GM19397 (cell line): ENCODE measurements at regions not wholly inside any gene's neighbourhood (a gene's known extent, or its start where the extent isn't known, plus 50 kb on each side); places are given as distances from the start of the nearest gene placed in this dataset.
"Not testable (repeated sequence)": the region's sequence is repeated elsewhere in the genome, so short reads cannot be mapped to it uniquely, and the experiment has no call there.

Experiments
- ATAC-seq: cut with Tn5 transposase; IDR thresholded peaks from one replicate; pipeline ENCODE4 v1.9.1; 2021; ENCODE audit warnings: mild to moderate bottlenecking, moderate library complexity; ENCODE audit not compliant: unreplicated experiment

- ATAC-seq = no peak
Observed at GRCh38 chr7:34385384-34385783, 272.6 kb upstream of the NPSR1 start.

GRCh38 chr7:34389332-34390078 lies 268.5 kb upstream of the NPSR1 start:
- ATAC-seq = no peak

GRCh38 chr7:34390103-34390502 lies 267.9 kb upstream of the NPSR1 start:
- ATAC-seq = no peak

- no peak for ATAC-seq
Observed at GRCh38 chr7:34392972-34393371, 265.0 kb upstream of the NPSR1 start.

- no peak for ATAC-seq
Observed at GRCh38 chr7:34396437-34397064, 261.5 kb upstream of the NPSR1 start.

GRCh38 chr7:34401776-34402175 lies 256.2 kb upstream of the NPSR1 start:
- no peak for ATAC-seq

- ATAC-seq = no peak
Observed at GRCh38 chr7:34406848-34407530, 251.0 kb upstream of the NPSR1 start.

GRCh38 chr7:34407586-34407985 lies 250.4 kb upstream of the NPSR1 start:
- no peak for ATAC-seq

- no peak for ATAC-seq
Observed at GRCh38 chr7:34417781-34418180, 240.2 kb upstream of the NPSR1 start.

GRCh38 chr7:34421526-34421925 lies 236.5 kb upstream of the NPSR1 start:
- ATAC-seq = no peak

GRCh38 chr7:34425194-34425593 lies 232.8 kb upstream of the NPSR1 start:
- ATAC-seq = no peak

GRCh38 chr7:34425631-34426384 lies 232.2 kb upstream of the NPSR1 start:
- ATAC-seq = no peak

GRCh38 chr7:34430456-34430855 lies 227.6 kb upstream of the NPSR1 start:
- ATAC-seq = no peak

GRCh38 chr7:34438436-34438835 lies 219.6 kb upstream of the NPSR1 start:
- no peak for ATAC-seq

GRCh38 chr7:34445653-34446052 lies 212.4 kb upstream of the NPSR1 start:
- ATAC-seq = no peak

- ATAC-seq = not testable (repeated sequence)
Observed at GRCh38 chr7:34448531-34448930, 209.5 kb upstream of the NPSR1 start.

- no peak for ATAC-seq
Observed at GRCh38 chr7:34449765-34450164, 208.3 kb upstream of the NPSR1 start.

GRCh38 chr7:34451183-34451582 lies 206.8 kb upstream of the NPSR1 start:
- ATAC-seq = no peak

- ATAC-seq = no peak
Observed at GRCh38 chr7:34451923-34452322, 206.1 kb upstream of the NPSR1 start.

GRCh38 chr7:34452363-34452762 lies 205.7 kb upstream of the NPSR1 start:
- no peak for ATAC-seq

GRCh38 chr7:34453150-34453549 lies 204.9 kb upstream of the NPSR1 start:
- ATAC-seq = no peak
